Osteocyte (in vitro differentiated cells): ENCODE measurements at regions not wholly inside any gene's neighbourhood (a gene's known extent, or its start where the extent isn't known, plus 50 kb on each side); places are given as distances from the start of the nearest gene placed in this dataset.

Source experiments
- DNase-seq: peaks from one replicate; pipeline ENCODE4 v3.0.0; 2021; ENCODE audit warnings: mixed read lengths; ENCODE audit not compliant: unreplicated experiment; ENCODE audit errors: extremely low spot score
- H3K27ac Mint-ChIP-seq: one replicate; pipeline ENCODE4 v1.8.0; 2021; ENCODE audit warnings: mild to moderate bottlenecking, mixed read lengths; ENCODE audit not compliant: unreplicated experiment
- H3K27me3 Mint-ChIP-seq: one replicate; pipeline ENCODE4 v1.8.0; 2021; ENCODE audit warnings: mixed read lengths; ENCODE audit not compliant: unreplicated experiment
- H3K36me3 Mint-ChIP-seq: one replicate; pipeline ENCODE4 v1.8.0; 2021; ENCODE audit warnings: mixed read lengths; ENCODE audit not compliant: unreplicated experiment
- H3K4me1 Mint-ChIP-seq: one replicate; pipeline ENCODE4 v1.8.0; 2021; ENCODE audit warnings: mixed read lengths; ENCODE audit not compliant: unreplicated experiment
- H3K4me3 Mint-ChIP-seq: one replicate; pipeline ENCODE4 v1.8.0; 2021; ENCODE audit warnings: mild to moderate bottlenecking, moderate library complexity, mixed read lengths; ENCODE audit not compliant: unreplicated experiment
- H3K9me3 Mint-ChIP-seq: one replicate; pipeline ENCODE4 v1.8.0; 2021; ENCODE audit warnings: mixed read lengths; ENCODE audit not compliant: unreplicated experiment
- TF ChIP-seq, protein P1 (sequence below): fragments of 200-600 bp; sonication (generic); IDR thresholded peaks from 2 replicates; pipeline ENCODE4 v1.5.0; 2021; ENCODE audit warnings: antibody characterized with exemption, mild to moderate bottlenecking, moderate library complexity

DNA sequence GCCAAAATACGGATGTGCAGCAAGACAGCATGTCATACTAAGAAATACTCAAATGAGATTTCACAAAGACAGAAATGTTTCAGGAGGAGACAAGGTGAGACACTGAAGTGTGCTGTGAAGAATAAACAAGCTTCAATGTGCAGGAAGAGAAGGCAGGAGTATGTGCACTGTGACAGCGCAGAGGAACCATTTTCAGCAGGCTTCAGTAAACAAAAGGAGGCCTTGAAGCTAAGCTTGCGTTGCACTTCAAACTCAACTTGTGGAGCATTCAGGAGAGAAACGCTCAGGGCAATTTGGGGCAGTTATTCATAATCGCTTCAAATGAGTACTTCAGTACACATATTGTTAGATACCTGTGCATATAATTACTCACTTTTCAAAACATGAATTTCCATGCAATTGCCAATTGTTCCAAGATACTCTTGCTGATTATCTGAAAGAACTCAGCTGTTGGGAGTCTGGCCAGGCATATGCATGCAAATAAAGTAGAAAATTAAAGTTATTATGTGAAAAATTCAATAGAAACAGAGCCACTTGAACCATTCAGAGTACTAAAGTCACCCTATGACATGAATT is 234.2 kb upstream of the OPRM1 start:
- Mint-ChIP-seq H3K4me3 (no peak overlapping the region), H3K27ac (no peak overlapping the region), H3K9me3 (no peaks in the 10 kb centered on the region), H3K36me3 (no peaks in the 10 kb centered on the region), H3K4me1 (no peaks in the 10 kb centered on the region), H3K27me3 (peaks cover 8% of the 10 kb centered on the region)
- TF ChIP-seq, protein P1, sequence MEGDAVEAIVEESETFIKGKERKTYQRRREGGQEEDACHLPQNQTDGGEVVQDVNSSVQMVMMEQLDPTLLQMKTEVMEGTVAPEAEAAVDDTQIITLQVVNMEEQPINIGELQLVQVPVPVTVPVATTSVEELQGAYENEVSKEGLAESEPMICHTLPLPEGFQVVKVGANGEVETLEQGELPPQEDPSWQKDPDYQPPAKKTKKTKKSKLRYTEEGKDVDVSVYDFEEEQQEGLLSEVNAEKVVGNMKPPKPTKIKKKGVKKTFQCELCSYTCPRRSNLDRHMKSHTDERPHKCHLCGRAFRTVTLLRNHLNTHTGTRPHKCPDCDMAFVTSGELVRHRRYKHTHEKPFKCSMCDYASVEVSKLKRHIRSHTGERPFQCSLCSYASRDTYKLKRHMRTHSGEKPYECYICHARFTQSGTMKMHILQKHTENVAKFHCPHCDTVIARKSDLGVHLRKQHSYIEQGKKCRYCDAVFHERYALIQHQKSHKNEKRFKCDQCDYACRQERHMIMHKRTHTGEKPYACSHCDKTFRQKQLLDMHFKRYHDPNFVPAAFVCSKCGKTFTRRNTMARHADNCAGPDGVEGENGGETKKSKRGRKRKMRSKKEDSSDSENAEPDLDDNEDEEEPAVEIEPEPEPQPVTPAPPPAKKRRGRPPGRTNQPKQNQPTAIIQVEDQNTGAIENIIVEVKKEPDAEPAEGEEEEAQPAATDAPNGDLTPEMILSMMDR, result no peak
- DNase-seq, result no peak

DNA sequence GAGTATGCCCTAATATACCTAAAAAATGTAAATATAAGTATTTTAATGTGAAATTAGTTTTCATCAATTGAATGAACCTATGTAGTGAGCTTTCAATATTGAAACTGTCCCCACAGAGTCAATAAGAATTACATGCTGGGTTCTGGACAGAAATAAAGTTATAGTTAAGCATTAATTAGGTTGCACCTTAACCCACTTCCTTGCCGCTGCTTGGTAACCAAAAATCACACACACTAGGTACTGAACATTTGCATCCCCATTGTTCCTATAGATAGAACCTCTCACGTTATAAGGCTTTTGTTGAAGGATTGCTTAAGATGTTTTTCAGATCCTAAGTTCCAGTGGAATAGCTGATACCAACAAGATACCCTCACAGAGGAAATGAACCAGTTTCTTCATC is 237.1 kb upstream of the OPRM1 start:
- H3K27ac Mint-ChIP-seq, result no peak overlapping the region

DNA sequence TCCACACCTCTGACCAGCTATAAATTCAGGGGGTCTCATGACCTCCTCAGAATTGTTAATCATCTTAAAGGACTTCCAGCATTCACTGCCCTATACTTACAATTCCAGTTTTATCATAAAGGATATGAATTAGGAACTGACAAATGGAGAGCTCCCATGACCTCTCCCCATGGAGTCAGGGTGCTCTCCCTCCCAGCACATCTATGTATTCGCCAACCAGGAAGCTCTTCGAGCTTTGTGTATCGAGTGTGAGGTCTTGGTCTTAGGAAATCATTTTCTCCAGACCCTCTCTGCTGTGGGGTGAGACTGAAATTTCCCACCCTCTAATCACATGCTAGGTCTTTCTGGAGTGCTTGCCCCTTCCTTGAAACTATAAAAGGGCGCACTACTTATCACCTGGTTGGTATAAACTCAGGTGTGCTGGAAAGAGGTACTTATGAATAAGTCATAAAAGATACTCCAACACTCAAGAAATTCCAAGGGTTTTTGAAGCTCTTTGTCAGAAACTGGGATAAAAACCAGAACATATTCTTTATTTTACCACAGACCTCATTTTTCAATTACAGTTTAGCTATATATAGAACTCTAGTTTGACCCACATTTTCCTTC is 238.4 kb upstream of the OPRM1 start:
- Mint-ChIP-seq H3K27ac (no peak overlapping the region), H3K36me3 (no peaks in the 10 kb centered on the region), H3K4me3 (no peak overlapping the region), H3K4me1 (no peaks in the 10 kb centered on the region), H3K27me3 (peaks cover 8% of the 10 kb centered on the region), H3K9me3 (no peaks in the 10 kb centered on the region)
- no peak for DNase-seq
- TF ChIP-seq, protein P1, result no peak

More for the DNA sequence above, 237.1 kb upstream of the OPRM1 start:
- no peak overlapping the region for H3K4me3 Mint-ChIP-seq
- DNase-seq, result no peak
- no peaks in the 10 kb centered on the region for H3K9me3 Mint-ChIP-seq
- H3K27me3 Mint-ChIP-seq, result peaks cover 8% of the 10 kb centered on the region
- TF ChIP-seq, protein P1, result no peak
- no peaks in the 10 kb centered on the region for H3K36me3 Mint-ChIP-seq
- no peaks in the 10 kb centered on the region for H3K4me1 Mint-ChIP-seq

DNA sequence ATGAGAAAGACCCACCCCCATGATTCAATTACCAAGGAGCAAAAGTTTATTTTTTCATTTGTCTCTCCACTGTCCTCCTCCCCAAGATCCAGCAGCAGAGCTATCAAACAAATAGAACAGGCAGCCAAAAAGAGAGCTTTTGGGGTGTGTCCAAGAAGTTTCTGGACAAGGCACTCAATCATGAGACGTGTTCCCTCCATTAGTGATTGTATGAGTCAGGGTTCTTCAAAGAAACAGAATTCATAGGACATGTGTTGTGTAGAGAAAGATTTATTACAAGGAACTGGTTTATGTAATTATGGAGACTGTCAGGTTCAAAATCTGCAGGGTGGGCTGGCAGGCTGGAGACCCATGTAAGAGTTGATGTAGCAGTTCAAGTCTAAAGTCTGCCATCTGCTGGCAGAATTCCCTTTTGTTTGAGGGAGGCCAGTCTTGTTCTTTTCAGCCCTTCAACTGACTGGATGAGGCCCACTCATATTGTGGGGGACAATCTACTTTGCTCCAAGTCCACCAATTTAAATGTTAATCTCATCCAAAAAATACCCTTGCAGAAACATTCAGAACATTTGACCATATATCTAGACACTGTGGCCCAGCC is 248.1 kb upstream of the OPRM1 start:
- TF ChIP-seq, protein P1, result peak; percentile 22

DNA sequence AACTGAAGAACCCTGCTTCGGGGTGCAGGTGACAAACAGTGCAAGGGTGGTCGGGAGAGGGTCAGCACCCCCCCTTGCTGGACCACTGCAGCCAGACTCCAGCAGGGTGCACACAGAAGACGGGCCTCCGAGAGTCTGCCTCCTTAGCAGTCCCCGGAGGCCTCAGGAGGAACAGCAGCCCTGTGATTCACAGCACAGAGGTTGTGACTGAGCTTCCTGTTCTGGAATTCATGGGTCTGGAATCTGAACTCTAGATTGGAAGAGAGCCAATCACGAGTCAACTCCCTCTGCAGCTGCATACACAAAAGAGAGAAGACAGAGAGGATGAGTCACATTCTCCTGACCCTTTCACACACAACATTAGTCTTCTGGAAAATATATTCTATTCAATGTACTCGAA is 249.0 kb upstream of the OPRM1 start:
- Mint-ChIP-seq H3K9me3 (peaks cover 11% of the 10 kb centered on the region), H3K4me3 (no peak overlapping the region)

More for the DNA sequence above, 248.1 kb upstream of the OPRM1 start:
- Mint-ChIP-seq H3K27me3 (no peaks in the 10 kb centered on the region), H3K36me3 (peaks cover 2% of the 10 kb centered on the region), H3K4me1 (peaks cover 32% of the 10 kb centered on the region), H3K4me3 (no peak overlapping the region), H3K9me3 (peaks cover 9% of the 10 kb centered on the region), H3K27ac (peak overlapping the region; percentile 52)
- no peak for DNase-seq

More for the DNA sequence above, 249.0 kb upstream of the OPRM1 start:
- Mint-ChIP-seq H3K4me1 (peaks cover 38% of the 10 kb centered on the region), H3K36me3 (peaks cover 2% of the 10 kb centered on the region), H3K27ac (peak overlapping the region; percentile 52), H3K27me3 (no peaks in the 10 kb centered on the region)
- TF ChIP-seq, protein P1, result no peak
- no peak for DNase-seq
